HG03354 (cell line): ENCODE measurements at regions not wholly inside any gene's neighbourhood (a gene's known extent, or its start where the extent isn't known, plus 50 kb on each side); places are given as distances from the start of the nearest gene placed in this dataset.

Experiments
- ATAC-seq: cut with Tn5 transposase; IDR thresholded peaks from one replicate; pipeline ENCODE4 v1.9.1; 2021; ENCODE audit warnings: mild to moderate bottlenecking; ENCODE audit not compliant: unreplicated experiment, poor library complexity, severe bottlenecking

GRCh38 chr15:100703032-100703578 is 100.7 kb downstream of the ASB7 start:
- ATAC-seq: peak; percentile 100

GRCh38 chr15:100703671-100704070 is 101.3 kb downstream of the ASB7 start:
- ATAC-seq: no peak

GRCh38 chr15:100704281-100705055 is 102.1 kb downstream of the ASB7 start:
- ATAC-seq: no peak

GRCh38 chr15:100705065-100705464 is 102.7 kb downstream of the ASB7 start:
- no peak for ATAC-seq

- no peak for ATAC-seq
These were observed 103.5 kb downstream of the ASB7 start for GRCh38 chr15:100705841-100706240.

GRCh38 chr15:100707229-100707628 is 104.8 kb downstream of the ASB7 start:
- no peak for ATAC-seq

- no peak for ATAC-seq
These were observed 106.5 kb downstream of the ASB7 start for GRCh38 chr15:100708916-100709315.

GRCh38 chr15:100710222-100710621 is 107.8 kb downstream of the ASB7 start:
- no peak for ATAC-seq

GRCh38 chr15:100710744-100711515 is 108.5 kb downstream of the ASB7 start:
- ATAC-seq: no peak

GRCh38 chr15:100711516-100712021 is 109.2 kb downstream of the ASB7 start:
- ATAC-seq: no peak

GRCh38 chr15:100712226-100712625 is 109.8 kb downstream of the ASB7 start:
- ATAC-seq: no peak

- ATAC-seq: no peak
These were observed 110.9 kb downstream of the ASB7 start for GRCh38 chr15:100713163-100713867.

- no peak for ATAC-seq
These were observed 111.8 kb downstream of the ASB7 start for GRCh38 chr15:100714034-100714748.

- no peak for ATAC-seq
These were observed 112.5 kb downstream of the ASB7 start for GRCh38 chr15:100714749-100715342.

- ATAC-seq: no peak
These were observed 113.4 kb downstream of the ASB7 start for GRCh38 chr15:100715571-100716455.

- ATAC-seq: no peak
These were observed 114.2 kb downstream of the ASB7 start for GRCh38 chr15:100716456-100717085.

GRCh38 chr15:100717596-100717995 is 115.2 kb downstream of the ASB7 start:
- no peak for ATAC-seq
